T-helper 1 cell treated with Interleukin-12 subunit alpha and Interleukin-12 subunit beta and Interleukin-4 antibody, amounts not matched to agents 30 μg/mL and 1 μg/mL, for 36 hours (primary cell): ENCODE measurements at regions not wholly inside any gene's neighbourhood (a gene's known extent, or its start where the extent isn't known, plus 50 kb on each side); places are given as distances from the start of the nearest gene placed in this dataset.

Source experiments
- H3K27ac Mint-ChIP-seq: one replicate; pipeline ENCODE4 v1.8.0; 2021; ENCODE audit warnings: mild to moderate bottlenecking, mixed read lengths
- H3K27me3 Mint-ChIP-seq: one replicate; pipeline ENCODE4 v1.8.0; 2021; ENCODE audit warnings: low read depth, mixed read lengths
- H3K36me3 Mint-ChIP-seq: one replicate; pipeline ENCODE4 v1.8.0; 2021; ENCODE audit warnings: low read depth, mixed read lengths
- H3K4me1 Mint-ChIP-seq: one replicate; pipeline ENCODE4 v1.8.0; 2021; ENCODE audit warnings: low read depth, mixed read lengths
- H3K4me3 Mint-ChIP-seq: one replicate; pipeline ENCODE4 v1.8.0; 2021; ENCODE audit warnings: mild to moderate bottlenecking, moderate library complexity, mixed read lengths
- H3K9me3 Mint-ChIP-seq: one replicate; pipeline ENCODE4 v1.8.0; 2021; ENCODE audit warnings: mixed read lengths

- Mint-ChIP-seq H3K9me3 (no peaks in the 10 kb centered on the region), H3K36me3 (no peaks in the 10 kb centered on the region), H3K27me3 (peaks cover 28% of the 10 kb centered on the region), H3K27ac (no peak overlapping the region), H3K4me3 (no peak overlapping the region), H3K4me1 (no peaks in the 10 kb centered on the region)
Observed at GRCh38 chr6:132973514-132973993, 159.2 kb downstream of the RPS12 start.

- H3K9me3 Mint-ChIP-seq = no peaks in the 10 kb centered on the region
- no peaks in the 10 kb centered on the region for H3K36me3 Mint-ChIP-seq
- H3K27me3 Mint-ChIP-seq = peaks cover 27% of the 10 kb centered on the region
- H3K4me1 Mint-ChIP-seq = no peaks in the 10 kb centered on the region
- no peak overlapping the region for H3K4me3 Mint-ChIP-seq
- H3K27ac Mint-ChIP-seq = no peak overlapping the region
Observed at GRCh38 chr6:132974122-132974521, 159.8 kb downstream of the RPS12 start.

GRCh38 chr6:132977413-132977812 is 163.0 kb downstream of the RPS12 start:
- Mint-ChIP-seq H3K27ac (no peak overlapping the region), H3K27me3 (peaks cover 12% of the 10 kb centered on the region), H3K36me3 (no peaks in the 10 kb centered on the region), H3K4me1 (no peaks in the 10 kb centered on the region), H3K9me3 (no peaks in the 10 kb centered on the region), H3K4me3 (no peak overlapping the region)

DNA sequence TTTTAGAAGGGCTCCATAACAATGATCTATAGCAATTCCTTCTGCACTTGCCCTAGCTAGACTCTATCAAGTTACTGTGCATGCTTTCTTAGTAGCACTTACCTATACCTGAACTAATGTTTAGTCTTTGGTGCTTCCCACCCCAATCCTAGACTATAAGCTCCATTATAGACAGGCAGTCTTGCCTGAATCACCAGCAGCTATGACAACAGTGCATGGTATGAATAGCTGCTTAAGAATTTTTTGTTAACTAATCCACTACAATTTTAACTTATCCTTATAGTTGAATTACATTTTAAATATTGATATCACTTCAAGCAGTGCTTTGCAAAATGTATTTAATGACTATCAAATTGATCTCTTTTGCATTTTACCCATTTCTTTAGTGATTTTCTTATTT is 164.3 kb downstream of the RPS12 start:
- Mint-ChIP-seq H3K27ac (no peak overlapping the region), H3K36me3 (no peaks in the 10 kb centered on the region), H3K4me3 (no peak overlapping the region), H3K9me3 (no peaks in the 10 kb centered on the region), H3K27me3 (peaks cover 11% of the 10 kb centered on the region), H3K4me1 (no peaks in the 10 kb centered on the region)

DNA sequence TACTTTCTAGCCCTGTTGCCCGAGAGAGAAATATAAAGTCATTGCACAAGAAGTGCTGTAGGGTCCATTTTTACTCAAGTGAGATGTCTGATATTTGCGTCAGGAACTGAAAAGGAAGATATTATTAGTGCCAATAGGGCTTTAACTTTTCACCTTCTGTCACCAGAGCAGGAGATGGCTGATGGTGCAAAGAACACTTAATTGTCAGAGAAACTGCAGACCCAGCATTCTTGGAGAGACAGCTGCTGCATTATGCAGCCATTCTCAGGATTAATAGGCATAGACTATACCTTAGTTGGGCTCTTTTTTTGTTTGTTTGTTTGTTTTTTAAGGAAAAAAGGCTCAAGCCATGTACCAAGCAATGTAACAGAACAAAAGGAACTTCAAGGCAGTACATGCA is 179.4 kb downstream of the RPS12 start:
- no peaks in the 10 kb centered on the region for H3K9me3 Mint-ChIP-seq
- H3K4me3 Mint-ChIP-seq = no peak overlapping the region
- no peak overlapping the region for H3K27ac Mint-ChIP-seq

GRCh38 chr6:132995009-132995408 is 180.6 kb downstream of the RPS12 start:
- H3K36me3 Mint-ChIP-seq = no peaks in the 10 kb centered on the region
- no peaks in the 10 kb centered on the region for H3K4me1 Mint-ChIP-seq
- no peaks in the 10 kb centered on the region for H3K9me3 Mint-ChIP-seq
- no peak overlapping the region for H3K27ac Mint-ChIP-seq
- H3K27me3 Mint-ChIP-seq = peaks cover 3% of the 10 kb centered on the region
- H3K4me3 Mint-ChIP-seq = no peak overlapping the region

More for the DNA sequence above, 179.4 kb downstream of the RPS12 start:
- no peaks in the 10 kb centered on the region for H3K36me3 Mint-ChIP-seq
- no peaks in the 10 kb centered on the region for H3K4me1 Mint-ChIP-seq
- H3K27me3 Mint-ChIP-seq = peaks cover 3% of the 10 kb centered on the region

GRCh38 chr6:132995432-132995831 is 181.1 kb downstream of the RPS12 start:
- Mint-ChIP-seq H3K27ac (no peak overlapping the region), H3K4me3 (no peak overlapping the region), H3K4me1 (no peaks in the 10 kb centered on the region), H3K36me3 (no peaks in the 10 kb centered on the region), H3K27me3 (peaks cover 3% of the 10 kb centered on the region), H3K9me3 (no peaks in the 10 kb centered on the region)

DNA sequence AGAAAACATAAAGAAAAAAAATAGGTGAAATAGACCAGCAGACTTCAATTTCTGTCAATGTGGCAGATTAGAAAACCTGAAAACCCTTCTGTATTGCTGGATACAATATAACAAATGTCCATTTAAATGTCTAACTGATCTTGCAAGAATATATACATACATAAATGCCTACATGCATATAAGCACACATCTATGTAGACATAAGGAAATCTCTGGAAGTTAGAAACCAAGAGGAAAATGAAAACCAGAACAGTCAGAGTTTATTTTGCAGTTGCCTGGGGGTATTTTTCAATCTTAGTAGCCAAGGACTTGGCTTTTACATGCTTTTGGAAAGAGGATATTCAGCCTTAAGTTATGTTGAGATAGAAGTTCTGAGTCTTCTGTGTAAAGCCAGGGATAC is 184.0 kb downstream of the RPS12 start:
- no peaks in the 10 kb centered on the region for H3K36me3 Mint-ChIP-seq

DNA sequence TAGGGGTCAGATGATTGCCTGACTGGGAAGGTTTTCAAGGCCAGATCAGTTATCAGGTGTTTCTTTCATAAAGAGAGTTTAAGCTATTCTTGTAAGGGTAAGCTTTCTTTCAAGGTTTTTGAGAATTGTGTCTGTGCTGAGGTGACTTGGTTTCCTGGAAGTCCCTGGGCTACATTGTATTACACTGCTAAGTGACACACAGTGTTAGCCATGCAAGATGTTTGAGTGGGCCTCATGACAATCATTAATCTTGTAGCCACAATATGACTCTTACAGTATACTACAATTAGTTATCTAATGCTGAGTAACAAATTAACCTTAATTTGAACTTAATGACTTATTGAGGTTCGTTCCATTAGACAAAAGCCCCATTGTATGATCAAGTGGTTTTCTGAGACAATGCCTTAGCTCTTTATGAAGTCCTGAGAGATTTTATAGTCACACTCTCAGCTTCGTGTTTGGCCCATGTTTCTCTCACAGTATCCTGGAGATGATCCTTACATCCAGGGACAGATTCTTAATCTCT is 186.7 kb downstream of the RPS12 start:
- H3K4me1 Mint-ChIP-seq = no peaks in the 10 kb centered on the region
- no peak overlapping the region for H3K4me3 Mint-ChIP-seq
- H3K9me3 Mint-ChIP-seq = no peaks in the 10 kb centered on the region
- H3K27me3 Mint-ChIP-seq = peaks cover 3% of the 10 kb centered on the region
- H3K27ac Mint-ChIP-seq = no peak overlapping the region
- no peaks in the 10 kb centered on the region for H3K36me3 Mint-ChIP-seq

More for the DNA sequence above, 184.0 kb downstream of the RPS12 start:
- Mint-ChIP-seq H3K9me3 (no peaks in the 10 kb centered on the region), H3K27me3 (peaks cover 3% of the 10 kb centered on the region), H3K4me3 (no peak overlapping the region), H3K27ac (no peak overlapping the region), H3K4me1 (no peaks in the 10 kb centered on the region)

GRCh38 chr6:133004304-133004884 is 190.0 kb downstream of the RPS12 start:
- H3K4me1 Mint-ChIP-seq = no peaks in the 10 kb centered on the region
- H3K27ac Mint-ChIP-seq = no peak overlapping the region
- no peak overlapping the region for H3K4me3 Mint-ChIP-seq
- H3K27me3 Mint-ChIP-seq = peaks cover 4% of the 10 kb centered on the region
- no peaks in the 10 kb centered on the region for H3K9me3 Mint-ChIP-seq
- H3K36me3 Mint-ChIP-seq = no peaks in the 10 kb centered on the region

DNA sequence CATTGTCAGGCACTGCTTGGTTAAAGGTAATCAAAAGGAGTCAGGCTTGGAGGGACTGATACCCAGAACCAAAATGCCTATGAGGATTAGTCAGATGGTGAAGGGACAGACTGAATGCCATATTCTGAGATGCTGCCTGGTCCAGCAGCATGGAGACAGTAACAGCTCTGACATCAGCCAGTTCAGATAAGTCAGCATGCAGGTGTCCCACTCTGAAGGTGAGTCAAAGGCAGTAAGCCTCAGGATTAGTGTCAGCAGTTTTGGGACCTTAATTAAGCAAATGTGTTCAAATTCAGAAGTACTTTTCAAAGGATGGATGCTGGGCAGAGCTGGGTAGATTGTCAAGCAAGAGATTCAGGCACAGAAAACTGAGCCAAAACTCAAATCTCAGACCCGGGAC is 198.4 kb downstream of the RPS12 start:
- no peaks in the 10 kb centered on the region for H3K9me3 Mint-ChIP-seq
- H3K4me1 Mint-ChIP-seq = no peaks in the 10 kb centered on the region
- peaks cover 10% of the 10 kb centered on the region for H3K27me3 Mint-ChIP-seq
- H3K4me3 Mint-ChIP-seq = no peak overlapping the region
- H3K27ac Mint-ChIP-seq = no peak overlapping the region
- no peaks in the 10 kb centered on the region for H3K36me3 Mint-ChIP-seq

DNA sequence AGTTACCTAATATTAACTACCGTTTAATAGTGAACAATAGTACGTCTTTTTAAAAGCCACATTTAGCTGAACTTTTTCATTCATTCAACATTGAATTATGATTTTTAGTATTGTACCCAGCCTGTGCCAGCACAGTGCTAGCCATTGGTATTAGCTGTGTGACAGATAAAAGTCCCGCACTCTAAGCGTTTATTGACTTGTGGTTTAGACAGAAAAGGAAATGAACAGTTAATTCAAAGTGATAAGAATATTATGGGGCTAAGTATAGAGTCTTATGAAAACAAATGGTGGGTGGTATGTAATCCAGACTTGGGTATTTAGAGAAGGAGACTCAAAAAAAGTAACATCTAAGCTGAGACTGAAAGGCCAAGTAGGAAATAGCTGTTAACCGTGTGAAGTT is 202.3 kb downstream of the RPS12 start:
- no peaks in the 10 kb centered on the region for H3K4me1 Mint-ChIP-seq
- H3K9me3 Mint-ChIP-seq = no peaks in the 10 kb centered on the region
- H3K27me3 Mint-ChIP-seq = peaks cover 11% of the 10 kb centered on the region
- no peak overlapping the region for H3K27ac Mint-ChIP-seq
- no peak overlapping the region for H3K4me3 Mint-ChIP-seq
- no peaks in the 10 kb centered on the region for H3K36me3 Mint-ChIP-seq

GRCh38 chr6:133017581-133017980 is 203.2 kb downstream of the RPS12 start:
- H3K4me1 Mint-ChIP-seq = no peaks in the 10 kb centered on the region
- no peak overlapping the region for H3K27ac Mint-ChIP-seq
- H3K9me3 Mint-ChIP-seq = no peaks in the 10 kb centered on the region
- H3K4me3 Mint-ChIP-seq = no peak overlapping the region
- H3K36me3 Mint-ChIP-seq = no peaks in the 10 kb centered on the region
- H3K27me3 Mint-ChIP-seq = peaks cover 11% of the 10 kb centered on the region

DNA sequence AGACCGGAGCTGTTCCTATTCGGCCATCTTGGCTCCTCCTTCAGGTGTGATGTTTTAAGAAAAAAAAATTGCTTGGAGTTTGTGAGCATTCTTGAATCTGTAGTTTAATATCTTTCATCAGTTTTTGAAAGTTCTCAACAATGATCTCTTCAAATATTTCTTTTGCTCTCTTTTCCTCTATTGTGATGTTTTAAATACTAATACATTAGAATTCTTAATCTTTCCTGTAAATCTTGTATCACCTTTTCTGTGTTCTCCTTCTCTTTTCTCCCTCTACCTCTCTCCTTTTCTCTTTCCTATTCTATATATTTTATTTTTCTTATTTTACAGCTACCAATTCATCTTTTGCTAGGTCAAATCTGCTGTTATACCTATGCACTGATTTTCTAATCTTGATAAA is 212.3 kb downstream of the RPS12 start:
- Mint-ChIP-seq H3K27ac (no peak overlapping the region), H3K4me3 (no peak overlapping the region), H3K9me3 (no peaks in the 10 kb centered on the region), H3K36me3 (no peaks in the 10 kb centered on the region), H3K4me1 (no peaks in the 10 kb centered on the region), H3K27me3 (no peaks in the 10 kb centered on the region)

- no peak overlapping the region for H3K4me3 Mint-ChIP-seq
Observed at GRCh38 chr6:133033263-133033662, 207.9 kb upstream of the EYA4 start.

More at GRCh38 chr6:133033263-133033662, 207.9 kb upstream of the EYA4 start:
- Mint-ChIP-seq H3K4me1 (no peaks in the 10 kb centered on the region), H3K9me3 (no peaks in the 10 kb centered on the region), H3K27me3 (no peaks in the 10 kb centered on the region), H3K36me3 (no peaks in the 10 kb centered on the region), H3K27ac (no peak overlapping the region)
